ENCODE measurements at regions not wholly inside any gene's neighbourhood (a gene's known extent, or its start where the extent isn't known, plus 50 kb on each side); places are given as distances from the start of the nearest gene placed in this dataset.

DNA sequence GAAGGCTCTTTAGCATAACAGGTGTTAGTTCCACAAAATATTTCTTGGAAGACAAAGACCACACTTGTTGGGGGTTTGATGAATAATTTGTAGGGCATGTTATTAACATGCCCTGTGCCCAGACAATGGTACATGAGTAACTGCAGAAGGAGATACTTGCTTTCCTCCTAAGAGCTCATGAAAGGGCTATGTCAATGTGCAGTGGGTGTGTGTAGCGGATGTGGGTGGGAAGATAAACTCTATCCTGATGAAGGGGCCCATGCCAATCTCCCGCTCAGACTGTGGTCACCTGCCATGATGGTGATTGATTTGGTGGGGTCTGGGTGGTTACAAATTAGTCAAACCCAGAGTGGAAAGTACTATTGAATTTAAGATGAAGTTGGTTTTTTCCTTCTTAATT, 69.8 kb upstream of the DNAH14 start:
- Histone ChIP-seq H3K4me3 (no peak overlapping the region), H3K36me3 (no peaks in the 10 kb centered on the region), H3K27ac (no peak overlapping the region), H3K9me3 (no peaks in the 10 kb centered on the region), H3K4me1 (no peaks in the 10 kb centered on the region), H3K27me3 (peaks cover 0 to under 1% (median 0%) of the 10 kb centered on the region in 3 donors)
- in situ Hi-C loops (cut with MboI; ENCODE audit: low sequenced_read_pairs in 4 of 4) (loop anchor here in 3 of 4 donors (5.0 to 10.0 kb wide), 3 partner anchors 215 to 347 kb away; no protein-coding TSS in a partner anchor), intact Hi-C loops (cut with DNase I; ENCODE audit: low total_unique reads) (no loop called here)
- ATAC-seq: no peak
- TF ChIP-seq POLR2A (IDR thresholded peaks at IDR 0.05) (no peak), CTCF (IDR thresholded peaks at IDR 0.05 in 4 of 5, conservative IDR thresholded peaks at IDR 0.05 in 1 of 5) (no peak)
- DNase-seq: no peak

- H3K4me1 ChIP-seq: no peaks in the 10 kb centered on the region
- H3K27ac ChIP-seq: no peak overlapping the region
- in situ Hi-C loops (cut with MboI; ENCODE audit: low sequenced_read_pairs in 4 of 4): no loop called here
- TF ChIP-seq POLR2A (IDR thresholded peaks at IDR 0.05) (no peak), CTCF (IDR thresholded peaks at IDR 0.05 in 4 of 5, conservative IDR thresholded peaks at IDR 0.05 in 1 of 5) (no peak)
- peaks cover 0 to 5% (median 0%) of the 10 kb centered on the region in 3 donors for H3K27me3 ChIP-seq
- intact Hi-C loops (cut with DNase I; ENCODE audit: low total_unique reads): no loop called here
- DNase-seq (no peak), ATAC-seq (no peak)
- no peaks in the 10 kb centered on the region for H3K36me3 ChIP-seq
- no peaks in the 10 kb centered on the region for H3K9me3 ChIP-seq
- no peak overlapping the region for H3K4me3 ChIP-seq
Measured at GRCh38 chr1:224860488-224861338, 68.8 kb upstream of the DNAH14 start.

DNA sequence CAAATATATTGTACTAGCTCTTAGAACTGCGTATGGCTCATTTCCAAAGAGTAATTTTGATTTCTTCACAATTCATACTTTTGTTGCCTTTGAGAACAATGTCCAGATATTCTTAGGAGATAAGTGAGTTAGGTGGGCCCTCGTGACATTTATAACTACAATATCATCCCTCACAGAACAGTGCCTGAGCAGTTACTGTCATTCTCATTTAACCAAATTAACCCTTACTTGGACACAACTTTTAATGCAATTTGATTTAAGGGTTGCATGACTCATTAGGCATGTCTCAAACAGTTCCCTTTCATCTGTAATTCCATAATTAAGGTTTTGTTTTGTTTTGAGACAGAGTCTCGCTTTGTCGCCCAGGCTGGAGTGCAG, 68.1 kb upstream of the DNAH14 start:
- Histone ChIP-seq H3K27me3 (peaks cover 0 to 5% (median 0%) of the 10 kb centered on the region in 3 donors), H3K4me1 (no peaks in the 10 kb centered on the region), H3K4me3 (no peak overlapping the region), H3K36me3 (no peaks in the 10 kb centered on the region), H3K27ac (no peak overlapping the region), H3K9me3 (no peaks in the 10 kb centered on the region)
- no peak for DNase-seq
- no peak for TF ChIP-seq POLR2A (IDR thresholded peaks at IDR 0.05)
- no peak for TF ChIP-seq CTCF (IDR thresholded peaks at IDR 0.05 in 4 of 5, conservative IDR thresholded peaks at IDR 0.05 in 1 of 5)
- in situ Hi-C loops (cut with MboI; ENCODE audit: low sequenced_read_pairs in 4 of 4): no loop called here
- ATAC-seq: no peak
- intact Hi-C loops (cut with DNase I; ENCODE audit: low total_unique reads): no loop called here

DNA sequence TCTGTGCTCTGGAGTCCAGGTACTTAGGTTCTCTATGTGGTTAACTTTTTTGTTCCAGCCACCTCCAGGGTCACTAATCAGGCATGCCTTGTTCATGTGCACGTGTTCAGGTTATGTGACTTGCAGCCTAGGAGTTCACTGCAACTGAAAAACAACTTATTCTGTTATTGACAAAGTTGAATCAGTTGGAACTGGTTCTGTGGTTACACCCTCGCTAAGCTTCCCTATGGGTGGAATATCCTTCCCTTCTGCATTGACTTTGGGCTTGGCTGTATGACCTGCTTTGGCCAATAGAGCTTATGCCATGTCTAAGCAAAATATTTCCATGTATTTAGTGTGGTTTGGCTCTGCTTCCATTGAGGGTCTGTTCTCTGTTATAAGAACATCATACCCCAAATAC, 66.0 kb upstream of the DNAH14 start:
- no peak for TF ChIP-seq CTCF (IDR thresholded peaks at IDR 0.05 in 4 of 5, conservative IDR thresholded peaks at IDR 0.05 in 1 of 5)
- TF ChIP-seq POLR2A (IDR thresholded peaks at IDR 0.05): no peak
- ATAC-seq (no peak), DNase-seq (no peak)
- Histone ChIP-seq H3K27ac (no peak overlapping the region), H3K27me3 (peaks cover 0 to 5% (median 0%) of the 10 kb centered on the region in 3 donors), H3K4me3 (no peak overlapping the region), H3K9me3 (no peaks in the 10 kb centered on the region), H3K4me1 (no peaks in the 10 kb centered on the region), H3K36me3 (no peaks in the 10 kb centered on the region)
- in situ Hi-C loops (cut with MboI; ENCODE audit: low sequenced_read_pairs in 4 of 4) (no loop called here), intact Hi-C loops (cut with DNase I; ENCODE audit: low total_unique reads) (no loop called here)

Measured in gastrocnemius medialis (tissue), 4 donors.